ENCODE measurements at regions not wholly inside any gene's neighbourhood (a gene's known extent, or its start where the extent isn't known, plus 50 kb on each side); places are given as distances from the start of the nearest gene placed in this dataset.

GRCh38 chr5:4815002-4815401 lies 325.1 kb upstream of the ADAMTS16 start:
- H3K4me3 Mint-ChIP-seq (ENCODE audit: unreplicated experiment) = no peak overlapping the region
- Histone ChIP-seq H3K4me1 (ENCODE audit: insufficient read depth, low read length) (no peaks in the 10 kb centered on the region), H3K27ac (ENCODE audit: low read depth, low read length) (no peak overlapping the region), H4K20me1 (ENCODE audit: insufficient read depth, low read length) (no peaks in the 10 kb centered on the region), H3K9me3 (ENCODE audit: insufficient read depth, low read depth, low read length) (no peaks in the 10 kb centered on the region), H2AFZ (ENCODE audit: low read depth, low read length) (no peak overlapping the region), H3K27me3 (ENCODE audit: insufficient read depth, low read length) (no peaks in the 10 kb centered on the region), H3K9ac (ENCODE audit: low read length) (no peak overlapping the region), H3K4me2 (ENCODE audit: low read length) (no peak overlapping the region), H3K36me3 (ENCODE audit: insufficient read depth, low read length) (no peaks in the 10 kb centered on the region), H3K4me3 (ENCODE audit: insufficient read depth, low read depth, low read length) (no peak overlapping the region), H3K79me2 (ENCODE audit: insufficient read depth, low read length) (no peaks in the 10 kb centered on the region)
- peaks cover 2% of the 10 kb centered on the region for H3K9me3 Mint-ChIP-seq (ENCODE audit: unreplicated experiment)
- no peak for DNase-seq (ENCODE audit: low read depth)
- FAIRE-seq = no peak
- TF ChIP-seq, protein P1, sequence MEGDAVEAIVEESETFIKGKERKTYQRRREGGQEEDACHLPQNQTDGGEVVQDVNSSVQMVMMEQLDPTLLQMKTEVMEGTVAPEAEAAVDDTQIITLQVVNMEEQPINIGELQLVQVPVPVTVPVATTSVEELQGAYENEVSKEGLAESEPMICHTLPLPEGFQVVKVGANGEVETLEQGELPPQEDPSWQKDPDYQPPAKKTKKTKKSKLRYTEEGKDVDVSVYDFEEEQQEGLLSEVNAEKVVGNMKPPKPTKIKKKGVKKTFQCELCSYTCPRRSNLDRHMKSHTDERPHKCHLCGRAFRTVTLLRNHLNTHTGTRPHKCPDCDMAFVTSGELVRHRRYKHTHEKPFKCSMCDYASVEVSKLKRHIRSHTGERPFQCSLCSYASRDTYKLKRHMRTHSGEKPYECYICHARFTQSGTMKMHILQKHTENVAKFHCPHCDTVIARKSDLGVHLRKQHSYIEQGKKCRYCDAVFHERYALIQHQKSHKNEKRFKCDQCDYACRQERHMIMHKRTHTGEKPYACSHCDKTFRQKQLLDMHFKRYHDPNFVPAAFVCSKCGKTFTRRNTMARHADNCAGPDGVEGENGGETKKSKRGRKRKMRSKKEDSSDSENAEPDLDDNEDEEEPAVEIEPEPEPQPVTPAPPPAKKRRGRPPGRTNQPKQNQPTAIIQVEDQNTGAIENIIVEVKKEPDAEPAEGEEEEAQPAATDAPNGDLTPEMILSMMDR (IDR thresholded peaks at IDR 0.05; ENCODE audit: insufficient read depth, low read depth, low read length) = no peak
- TF ChIP-seq EZH2 (IDR thresholded peaks at IDR 0.05; ENCODE audit: insufficient read depth, low read length) = no peak
- no peaks in the 10 kb centered on the region for H3K4me1 Mint-ChIP-seq (ENCODE audit: low read depth, unreplicated experiment)
- peaks cover 3% of the 10 kb centered on the region for H3K27me3 Mint-ChIP-seq (ENCODE audit: low read depth, unreplicated experiment)
- no peaks in the 10 kb centered on the region for H3K36me3 Mint-ChIP-seq (ENCODE audit: low read depth, unreplicated experiment)
- no peak overlapping the region for H3K27ac Mint-ChIP-seq (ENCODE audit: unreplicated experiment)

- Mint-ChIP-seq H3K27ac (ENCODE audit: unreplicated experiment) (no peak overlapping the region), H3K9me3 (ENCODE audit: unreplicated experiment) (peaks cover 2% of the 10 kb centered on the region), H3K4me1 (ENCODE audit: low read depth, unreplicated experiment) (no peaks in the 10 kb centered on the region), H3K36me3 (ENCODE audit: low read depth, unreplicated experiment) (no peaks in the 10 kb centered on the region), H3K27me3 (ENCODE audit: low read depth, unreplicated experiment) (peaks cover 3% of the 10 kb centered on the region), H3K4me3 (ENCODE audit: unreplicated experiment) (no peak overlapping the region)
- no peak overlapping the region for H3K4me2 ChIP-seq (ENCODE audit: low read length)
- H3K4me1 ChIP-seq (ENCODE audit: insufficient read depth, low read length) = no peaks in the 10 kb centered on the region
- DNase-seq (ENCODE audit: low read depth) = no peak
- FAIRE-seq = no peak
- no peaks in the 10 kb centered on the region for H3K79me2 ChIP-seq (ENCODE audit: insufficient read depth, low read length)
- no peaks in the 10 kb centered on the region for H4K20me1 ChIP-seq (ENCODE audit: insufficient read depth, low read length)
- no peak overlapping the region for H3K4me3 ChIP-seq (ENCODE audit: insufficient read depth, low read depth, low read length)
- H3K36me3 ChIP-seq (ENCODE audit: insufficient read depth, low read length) = no peaks in the 10 kb centered on the region
- no peaks in the 10 kb centered on the region for H3K9me3 ChIP-seq (ENCODE audit: insufficient read depth, low read depth, low read length)
- H3K9ac ChIP-seq (ENCODE audit: low read length) = no peak overlapping the region
- no peak for TF ChIP-seq EZH2 (IDR thresholded peaks at IDR 0.05; ENCODE audit: insufficient read depth, low read length)
- TF ChIP-seq, protein P1 (IDR thresholded peaks at IDR 0.05; ENCODE audit: insufficient read depth, low read depth, low read length) = no peak
- no peaks in the 10 kb centered on the region for H3K27me3 ChIP-seq (ENCODE audit: insufficient read depth, low read length)
- H2AFZ ChIP-seq (ENCODE audit: low read depth, low read length) = no peak overlapping the region
- no peak overlapping the region for H3K27ac ChIP-seq (ENCODE audit: low read depth, low read length)
Measured at GRCh38 chr5:4817767-4818166, 322.4 kb upstream of the ADAMTS16 start.

DNA sequence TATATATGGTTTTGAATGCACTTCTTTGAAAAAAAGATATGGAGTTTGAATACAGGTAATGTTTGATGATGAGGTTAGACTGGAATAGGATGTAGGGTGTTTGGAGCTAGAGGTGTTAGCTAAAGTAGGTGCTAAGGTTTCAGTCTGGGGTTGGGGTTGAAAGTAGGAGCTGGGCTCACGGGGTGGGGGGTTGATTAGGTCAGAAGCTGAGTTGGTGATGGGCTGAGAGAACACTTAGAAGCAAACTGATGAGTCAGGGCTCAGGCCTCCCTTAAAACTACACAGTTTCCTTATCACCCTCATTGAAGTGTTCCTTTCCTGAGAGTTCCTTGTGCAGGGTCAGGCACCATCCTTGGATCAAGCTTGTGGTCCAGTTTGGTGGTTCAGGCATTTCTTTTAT lies 308.8 kb upstream of the ADAMTS16 start:
- no peak overlapping the region for H3K4me3 ChIP-seq (ENCODE audit: insufficient read depth, low read depth, low read length)
- H3K4me1 ChIP-seq (ENCODE audit: insufficient read depth, low read length) = no peaks in the 10 kb centered on the region
- no peaks in the 10 kb centered on the region for H3K79me2 ChIP-seq (ENCODE audit: insufficient read depth, low read length)
- DNase-seq (ENCODE audit: low read depth) (no peak), FAIRE-seq (no peak)
- no peaks in the 10 kb centered on the region for H3K36me3 Mint-ChIP-seq (ENCODE audit: low read depth, unreplicated experiment)
- no peak overlapping the region for H3K9ac ChIP-seq (ENCODE audit: low read length)
- H3K27me3 ChIP-seq (ENCODE audit: insufficient read depth, low read length) = no peaks in the 10 kb centered on the region
- no peak for TF ChIP-seq EZH2 (IDR thresholded peaks at IDR 0.05; ENCODE audit: insufficient read depth, low read length)
- TF ChIP-seq, protein P1 (IDR thresholded peaks at IDR 0.05; ENCODE audit: insufficient read depth, low read depth, low read length) = no peak
- H2AFZ ChIP-seq (ENCODE audit: low read depth, low read length) = no peak overlapping the region
- H3K27ac Mint-ChIP-seq (ENCODE audit: unreplicated experiment) = no peak overlapping the region
- no peaks in the 10 kb centered on the region for H3K27me3 Mint-ChIP-seq (ENCODE audit: low read depth, unreplicated experiment)
- no peak overlapping the region for H3K4me2 ChIP-seq (ENCODE audit: low read length)
- H3K9me3 Mint-ChIP-seq (ENCODE audit: unreplicated experiment) = no peaks in the 10 kb centered on the region
- H3K27ac ChIP-seq (ENCODE audit: low read depth, low read length) = no peak overlapping the region
- H3K4me1 Mint-ChIP-seq (ENCODE audit: low read depth, unreplicated experiment) = no peaks in the 10 kb centered on the region
- no peaks in the 10 kb centered on the region for H3K36me3 ChIP-seq (ENCODE audit: insufficient read depth, low read length)
- no peaks in the 10 kb centered on the region for H3K9me3 ChIP-seq (ENCODE audit: insufficient read depth, low read depth, low read length)
- H3K4me3 Mint-ChIP-seq (ENCODE audit: unreplicated experiment) = no peak overlapping the region
- H4K20me1 ChIP-seq (ENCODE audit: insufficient read depth, low read length) = no peaks in the 10 kb centered on the region
